NCI-H345 treated with DMSO at 0.1 percent for 48 hours (cell line): ENCODE measurements at regions not wholly inside any gene's neighbourhood (a gene's known extent, or its start where the extent isn't known, plus 50 kb on each side); places are given as distances from the start of the nearest gene placed in this dataset.
A peak's percentile ranks its signal among the peaks of the same experiment; 100 is the strongest.

Source experiments
- DNase-seq: peaks from one replicate; lab custom pipeline; 2025; ENCODE audit not compliant: unreplicated experiment; lab: John Stamatoyannopoulos, UW

- DNase-seq = no peak
Measured at GRCh38 chr5:6176102-6176693, 202.1 kb downstream of the MED10 start.

GRCh38 chr5:6175172-6175854, 203.0 kb downstream of the MED10 start:
- no peak for DNase-seq

GRCh38 chr5:6169660-6170059, 208.7 kb downstream of the MED10 start:
- no peak for DNase-seq

GRCh38 chr5:6166698-6167394, 211.5 kb downstream of the MED10 start:
- DNase-seq = no peak

GRCh38 chr5:6163913-6164312, 214.4 kb downstream of the MED10 start:
- DNase-seq = no peak

- DNase-seq = no peak
Measured at GRCh38 chr5:6162175-6162574, 216.2 kb downstream of the MED10 start.

GRCh38 chr5:6161257-6161656, 217.1 kb downstream of the MED10 start:
- no peak for DNase-seq

- peak; percentile 49 for DNase-seq
Measured at GRCh38 chr5:6159832-6160430, 218.4 kb downstream of the MED10 start.

GRCh38 chr5:6158974-6159831, 219.1 kb downstream of the MED10 start:
- peak; percentile 49 for DNase-seq

- DNase-seq = no peak
Measured at GRCh38 chr5:6154216-6154615, 224.1 kb downstream of the MED10 start.

GRCh38 chr5:6146271-6146670, 232.1 kb downstream of the MED10 start:
- no peak for DNase-seq

- no peak for DNase-seq
Measured at GRCh38 chr5:6145616-6146237, 232.6 kb downstream of the MED10 start.

- DNase-seq = no peak
Measured at GRCh38 chr5:6143523-6143922, 234.8 kb downstream of the MED10 start.

- no peak for DNase-seq
Measured at GRCh38 chr5:6142353-6142752, 236.0 kb downstream of the MED10 start.

- no peak for DNase-seq
Measured at GRCh38 chr5:6140219-6140618, 238.1 kb downstream of the MED10 start.

- DNase-seq = no peak
Measured at GRCh38 chr5:6135977-6136376, 242.4 kb downstream of the MED10 start.

GRCh38 chr5:6134281-6134680, 244.1 kb downstream of the MED10 start:
- DNase-seq = no peak

GRCh38 chr5:6125781-6126180, 252.6 kb downstream of the MED10 start:
- no peak for DNase-seq

GRCh38 chr5:6118691-6119090, 259.7 kb downstream of the MED10 start:
- no peak for DNase-seq

- no peak for DNase-seq
Measured at GRCh38 chr5:6117212-6117611, 261.1 kb downstream of the MED10 start.

GRCh38 chr5:6115852-6116251, 262.5 kb downstream of the MED10 start:
- DNase-seq = no peak
